H9 (cell line): ENCODE measurements at regions not wholly inside any gene's neighbourhood (a gene's known extent, or its start where the extent isn't known, plus 50 kb on each side); places are given as distances from the start of the nearest gene placed in this dataset.
"Not testable (repeated sequence)": the region's sequence is repeated elsewhere in the genome, so short reads cannot be mapped to it uniquely, and the experiment has no call there.

Experiments
- DNase-seq: peaks from one replicate; pipeline ENCODE4 v3.0.0-alpha.2; 2017
- H2AFZ ChIP-seq: one replicate; pipeline ENCODE4 v1.6.1; 2013; ENCODE audit warnings: mild to moderate bottlenecking, low read length, control low read depth, moderate library complexity
- H2AK5ac ChIP-seq: 2 replicates; pipeline ENCODE4 v1.6.1; 2013; ENCODE audit warnings: low read length, control low read depth, mixed read lengths; ENCODE audit not compliant: insufficient read length
- H2BK120ac ChIP-seq: one replicate; pipeline ENCODE4 v1.6.1; 2013; ENCODE audit warnings: low read depth, mild to moderate bottlenecking, low read length, control low read depth, inconsistent platforms; ENCODE audit not compliant: poor library complexity, severe bottlenecking
- H2BK12ac ChIP-seq: 2 replicates; pipeline ENCODE4 v1.6.1; 2013; ENCODE audit warnings: low read length, control low read depth, mixed read lengths, low read depth; ENCODE audit not compliant: insufficient read length
- H2BK15ac ChIP-seq: 2 replicates; pipeline ENCODE4 v1.6.1; 2013; ENCODE audit warnings: low read depth, low read length, control low read depth
- H2BK20ac ChIP-seq: one replicate; pipeline ENCODE4 v1.6.1; 2013; ENCODE audit warnings: low read depth, mild to moderate bottlenecking, low read length, control low read depth, inconsistent platforms; ENCODE audit not compliant: poor library complexity, severe bottlenecking
- H2BK5ac ChIP-seq: 2 replicates; pipeline ENCODE4 v1.6.1; 2013; ENCODE audit warnings: low read length, control low read depth, mixed read lengths; ENCODE audit not compliant: insufficient read length
- H3K14ac ChIP-seq: 2 replicates; pipeline ENCODE4 v1.6.1; 2013; ENCODE audit warnings: low read length, control low read depth; ENCODE audit not compliant: insufficient read depth
- H3K18ac ChIP-seq: 2 replicates; pipeline ENCODE4 v1.6.1; 2013; ENCODE audit warnings: low read depth, mild to moderate bottlenecking, mixed read lengths, low read length, control low read depth; ENCODE audit not compliant: insufficient read length
- H3K23ac ChIP-seq: 2 replicates; pipeline ENCODE4 v1.6.1; 2013; ENCODE audit warnings: low read length, control low read depth, mixed read lengths, low read depth; ENCODE audit not compliant: insufficient read length
- H3K23me2 ChIP-seq: 2 replicates; pipeline ENCODE4 v1.6.1; 2013; ENCODE audit warnings: low read depth, mild to moderate bottlenecking, mixed read lengths, low read length, control low read depth; ENCODE audit not compliant: insufficient read length, poor library complexity, severe bottlenecking
- H3K27ac ChIP-seq: 2 replicates; pipeline ENCODE4 v1.5.1; 2013; ENCODE audit warnings: low read length, control low read depth, mixed read lengths, low read depth; ENCODE audit not compliant: insufficient read length
- H3K27me3 ChIP-seq: 2 replicates; pipeline ENCODE4 v1.6.1; 2013; ENCODE audit warnings: low read length, control low read depth, inconsistent platforms; ENCODE audit not compliant: insufficient read depth
- H3K4ac ChIP-seq: 2 replicates; pipeline ENCODE4 v1.6.1; 2013; ENCODE audit warnings: low read depth, mild to moderate bottlenecking, control low read depth, inconsistent platforms, low read length, moderate library complexity
- H3K4me1 ChIP-seq: 2 replicates; pipeline ENCODE4 v1.6.1; 2013; ENCODE audit warnings: low read length, control low read depth, inconsistent platforms; ENCODE audit not compliant: insufficient read depth
- H3K4me2 ChIP-seq: 2 replicates; pipeline ENCODE4 v1.6.1; 2013; ENCODE audit warnings: low read length, control low read depth, mixed read lengths; ENCODE audit not compliant: insufficient read length, insufficient read depth
- H3K56ac ChIP-seq: 2 replicates; pipeline ENCODE4 v1.6.1; 2013; ENCODE audit warnings: low read depth, mild to moderate bottlenecking, mixed read lengths, low read length, control low read depth; ENCODE audit not compliant: insufficient read length
- H3K79me1 ChIP-seq: 2 replicates; pipeline ENCODE4 v1.6.1; 2013; ENCODE audit warnings: low read depth, mild to moderate bottlenecking, moderate library complexity, low read length, control low read depth, inconsistent platforms; ENCODE audit not compliant: insufficient read depth, poor library complexity, severe bottlenecking
- H3K79me2 ChIP-seq: 2 replicates; pipeline ENCODE4 v1.6.1; 2013; ENCODE audit warnings: low read length, control low read depth, inconsistent platforms; ENCODE audit not compliant: insufficient read depth
- H3K9ac ChIP-seq: 2 replicates; pipeline ENCODE4 v1.6.1; 2013; ENCODE audit warnings: low read length, control low read depth, mixed read lengths; ENCODE audit not compliant: insufficient read length; ENCODE audit errors: extremely low read depth
- H3K9me3 ChIP-seq: one replicate; pipeline ENCODE4 v1.6.1; 2013; ENCODE audit warnings: low read depth, low read length, inconsistent platforms; ENCODE audit not compliant: control insufficient read depth
- H3T11ph ChIP-seq: one replicate; pipeline ENCODE4 v1.6.1; 2013; ENCODE audit warnings: mild to moderate bottlenecking, low read length, control low read depth, inconsistent platforms
- H4K20me1 ChIP-seq: one replicate; pipeline ENCODE4 v1.6.1; 2013; ENCODE audit not compliant: control insufficient read depth, insufficient read length, insufficient read depth
- H4K5ac ChIP-seq: 2 replicates; pipeline ENCODE4 v1.6.1; 2013; ENCODE audit warnings: low read depth, mild to moderate bottlenecking, mixed read lengths, low read length, control low read depth; ENCODE audit not compliant: insufficient read length
- H4K8ac ChIP-seq: replicated peaks from 2 replicates; pipeline ENCODE4 v1.6.1; 2013; ENCODE audit warnings: low read length, control low read depth, mixed read lengths, low read depth; ENCODE audit not compliant: insufficient read length
- H4K91ac ChIP-seq: 2 replicates; pipeline ENCODE4 v1.6.1; 2013; ENCODE audit warnings: low read depth, mild to moderate bottlenecking, moderate library complexity, mixed read lengths, low read length, control low read depth; ENCODE audit not compliant: insufficient read length
- H3K27ac Mint-ChIP-seq, 3 experiments: 2 replicates in 2 of 3; 3 replicates in 1 of 3; pipeline ENCODE4 v1.8.0; 2020 to 2021; ENCODE audit warnings: mixed read lengths in 3 of 3, mild to moderate bottlenecking in 1 of 3, moderate library complexity in 1 of 3
- H3K27me3 Mint-ChIP-seq: 2 replicates; pipeline ENCODE4 v1.8.0; 2021; ENCODE audit warnings: low read depth, mild to moderate bottlenecking, moderate library complexity, mixed read lengths
- H3K36me3 Mint-ChIP-seq, 3 experiments: 2 replicates in 2 of 3; 3 replicates in 1 of 3; pipeline ENCODE4 v1.8.0; 2020 to 2021; ENCODE audit warnings: low read depth in 3 of 3, mixed read lengths in 3 of 3; ENCODE audit not compliant: insufficient read depth in 1 of 3
- H3K4me1 Mint-ChIP-seq, 2 experiments: 2 replicates each; pipeline ENCODE4 v1.8.0; 2020; ENCODE audit warnings: mixed read lengths in 2 of 2
- H3K4me3 Mint-ChIP-seq, 2 experiments: 2 replicates in 1 of 2; 3 replicates in 1 of 2; pipeline ENCODE4 v1.8.0; 2020 to 2021; ENCODE audit warnings: mild to moderate bottlenecking in 2 of 2, mixed read lengths in 2 of 2, moderate library complexity in 1 of 2
- H3K9me3 Mint-ChIP-seq, 2 experiments: 2 replicates in 1 of 2; 3 replicates in 1 of 2; pipeline ENCODE4 v1.8.0; 2020; ENCODE audit warnings: mild to moderate bottlenecking in 2 of 2, mixed read lengths in 2 of 2, moderate library complexity in 1 of 2
- WGBS: extraction: QIAGEN DNeasy Blood & Tissue Kit; methylation state at CpG from one replicate; pipeline ENCODE4 v1.1.7; 2013; ENCODE audit warnings: missing lambda C conversion rate, low lambda C conversion rate, mixed read lengths; ENCODE audit not compliant: insufficient read length; ENCODE audit errors: extremely low coverage; 5-methylcytosine and 5-hydroxymethylcytosine counted together

DNA sequence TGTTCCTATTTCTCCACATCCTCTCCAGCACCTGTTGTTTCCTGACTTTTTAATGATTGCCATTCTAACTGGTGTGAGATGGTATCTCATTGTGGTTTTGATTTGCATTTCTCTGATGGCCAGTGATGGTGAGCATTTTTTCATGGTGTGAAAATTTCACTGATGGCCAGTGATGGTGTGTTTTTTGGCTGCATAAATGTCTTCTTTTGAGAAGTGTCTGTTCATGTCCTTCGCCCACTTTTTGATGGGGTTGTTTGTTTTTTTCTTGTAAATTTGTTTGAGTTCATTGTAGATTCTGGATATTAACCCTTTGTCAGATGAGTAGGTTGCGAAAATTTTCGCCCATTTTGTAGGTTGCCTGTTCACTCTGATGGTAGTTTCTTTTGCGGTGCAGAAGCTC is 142.2 kb upstream of the ELL2 start:
- H3K9me3 ChIP-seq, H3K79me1 ChIP-seq, H2BK5ac ChIP-seq, H3K9ac ChIP-seq, H3K4me2 ChIP-seq, H2BK15ac ChIP-seq, H4K5ac ChIP-seq, H3K27ac Mint-ChIP-seq, H2BK12ac ChIP-seq, H3K9me3 Mint-ChIP-seq, H3T11ph ChIP-seq, H3K14ac ChIP-seq, H3K4ac ChIP-seq, H3K27me3 Mint-ChIP-seq, H3K27me3 ChIP-seq, H3K27ac ChIP-seq, H4K20me1 ChIP-seq, H3K23ac ChIP-seq, H4K91ac ChIP-seq, H3K56ac ChIP-seq, H4K8ac ChIP-seq, H3K4me1 Mint-ChIP-seq, H3K18ac ChIP-seq, H3K4me3 Mint-ChIP-seq, H3K4me1 ChIP-seq, H3K79me2 ChIP-seq, DNase-seq, H3K23me2 ChIP-seq, H2BK20ac ChIP-seq, H2BK120ac ChIP-seq, H2AK5ac ChIP-seq, H2AFZ ChIP-seq: not testable (repeated sequence)
- WGBS, result no CpG with 5 or more reads among the region's 4 CpGs
- H3K36me3 Mint-ChIP-seq, result peaks cover 1 to 12% (median 2%) of the 10 kb centered on the region in 3 experiments; a peak in 6 of 7 replicates
